Ascending aorta (tissue), 2 donors: ENCODE measurements at regions not wholly inside any gene's neighbourhood (a gene's known extent, or its start where the extent isn't known, plus 50 kb on each side); places are given as distances from the start of the nearest gene placed in this dataset.

ENCODE experiments used
- DNase-seq, 2 donors: peaks; one replicate each; pipeline ENCODE4 v3.0.0-alpha.2; 2019; ENCODE audit warnings: low spot score in 2 of 2
- H3K27ac ChIP-seq, 2 donors: fragments of 200-600 bp; sonication (generic); one replicate each; pipeline ENCODE4 v1.5.1; 2016 to 2017; ENCODE audit warnings: mild to moderate bottlenecking in 1 of 2
- H3K27me3 ChIP-seq: fragments of 200-600 bp; sonication (generic); one replicate; pipeline ENCODE4 v1.5.1; 2017
- H3K36me3 ChIP-seq, 2 donors: fragments of 200-600 bp; sonication (generic); one replicate each; pipeline ENCODE4 v1.5.1; 2016
- H3K4me1 ChIP-seq, 2 donors: fragments of 200-600 bp; sonication (generic); one replicate each; pipeline ENCODE4 v1.5.1; 2016 to 2017; ENCODE audit warnings: mild to moderate bottlenecking in 1 of 2
- H3K4me3 ChIP-seq, 2 donors: fragments of 200-600 bp; sonication (generic); one replicate each; pipeline ENCODE4 v1.5.1; 2016 to 2017; ENCODE audit warnings: mild to moderate bottlenecking in 1 of 2
- H3K9me3 ChIP-seq, 2 donors: fragments of 200-600 bp; sonication (generic); one replicate each; pipeline ENCODE4 v1.5.1; 2016
- intact Hi-C: fragments of 100-400 bp; cut with DNase I; formaldehyde crosslinking; loops from one replicate; pipeline ENCODE4 v1.15.1; 2023
- TF ChIP-seq, protein P1 (sequence below), 3 experiments: fragments of 200-600 bp in 2 of 3; fragments of 450-650 bp in 1 of 3; sonication (generic) in 2 of 3; IDR thresholded peaks; one replicate each; pipeline ENCODE4 v1.5.1; 2016 to 2019; ENCODE audit warnings: antibody characterized with exemption in 3 of 3, mild to moderate bottlenecking in 1 of 3, moderate library complexity in 1 of 3

DNA sequence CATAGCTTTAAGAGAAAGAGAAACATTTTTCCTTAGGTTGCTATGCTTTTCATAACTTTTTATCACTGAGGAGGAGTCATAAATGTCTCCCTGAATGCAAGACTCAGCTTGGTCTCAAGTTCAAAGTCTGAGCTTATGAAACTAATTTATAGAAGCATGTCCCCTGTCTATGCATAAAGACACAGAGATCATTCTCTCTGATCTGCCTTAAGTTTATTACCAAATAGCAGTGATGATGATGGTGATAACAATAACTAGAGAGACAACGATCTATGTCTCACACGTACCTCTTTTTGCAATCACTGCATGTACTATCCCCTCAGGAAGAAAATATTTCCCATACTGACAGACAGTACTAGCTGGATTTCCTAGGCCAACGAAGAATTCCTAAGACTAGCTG lies 266.4 kb upstream of the G2E3 start:
- TF ChIP-seq, protein P1, sequence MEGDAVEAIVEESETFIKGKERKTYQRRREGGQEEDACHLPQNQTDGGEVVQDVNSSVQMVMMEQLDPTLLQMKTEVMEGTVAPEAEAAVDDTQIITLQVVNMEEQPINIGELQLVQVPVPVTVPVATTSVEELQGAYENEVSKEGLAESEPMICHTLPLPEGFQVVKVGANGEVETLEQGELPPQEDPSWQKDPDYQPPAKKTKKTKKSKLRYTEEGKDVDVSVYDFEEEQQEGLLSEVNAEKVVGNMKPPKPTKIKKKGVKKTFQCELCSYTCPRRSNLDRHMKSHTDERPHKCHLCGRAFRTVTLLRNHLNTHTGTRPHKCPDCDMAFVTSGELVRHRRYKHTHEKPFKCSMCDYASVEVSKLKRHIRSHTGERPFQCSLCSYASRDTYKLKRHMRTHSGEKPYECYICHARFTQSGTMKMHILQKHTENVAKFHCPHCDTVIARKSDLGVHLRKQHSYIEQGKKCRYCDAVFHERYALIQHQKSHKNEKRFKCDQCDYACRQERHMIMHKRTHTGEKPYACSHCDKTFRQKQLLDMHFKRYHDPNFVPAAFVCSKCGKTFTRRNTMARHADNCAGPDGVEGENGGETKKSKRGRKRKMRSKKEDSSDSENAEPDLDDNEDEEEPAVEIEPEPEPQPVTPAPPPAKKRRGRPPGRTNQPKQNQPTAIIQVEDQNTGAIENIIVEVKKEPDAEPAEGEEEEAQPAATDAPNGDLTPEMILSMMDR (IDR thresholded peaks at IDR 0.05) = no peak
- Histone ChIP-seq H3K27ac (no peak overlapping the region), H3K4me1 (no peaks in the 10 kb centered on the region), H3K9me3 (no peaks in the 10 kb centered on the region), H3K4me3 (no peak overlapping the region), H3K27me3 (no peaks in the 10 kb centered on the region), H3K36me3 (no peaks in the 10 kb centered on the region)
- intact Hi-C loops = no loop called here
- no peak for DNase-seq

DNA sequence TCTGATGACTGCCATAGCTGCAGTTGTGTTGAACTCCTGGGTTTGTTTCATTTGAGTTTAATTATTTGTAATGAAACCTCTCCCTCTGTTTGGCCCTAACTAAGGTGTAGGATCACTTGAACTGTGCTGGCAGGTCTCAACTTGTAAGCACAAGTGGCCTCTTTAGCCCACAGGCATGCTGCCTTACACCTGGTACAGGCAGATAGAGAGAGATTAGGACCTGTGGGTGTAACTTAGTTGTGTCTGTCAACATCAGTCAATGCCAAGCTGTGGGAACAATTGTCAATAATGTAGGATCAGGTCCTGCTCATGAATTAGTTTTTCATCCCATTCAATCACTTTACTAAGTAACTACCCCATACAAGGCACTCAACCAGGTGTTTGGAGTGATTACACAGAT lies 263.0 kb upstream of the G2E3 start:
- TF ChIP-seq, protein P1 (IDR thresholded peaks at IDR 0.05) = no peak
- Histone ChIP-seq H3K27me3 (no peaks in the 10 kb centered on the region), H3K27ac (no peak overlapping the region), H3K9me3 (no peaks in the 10 kb centered on the region), H3K4me1 (no peaks in the 10 kb centered on the region), H3K36me3 (no peaks in the 10 kb centered on the region), H3K4me3 (no peak overlapping the region)
- intact Hi-C loops = no loop called here
- no peak for DNase-seq

DNA sequence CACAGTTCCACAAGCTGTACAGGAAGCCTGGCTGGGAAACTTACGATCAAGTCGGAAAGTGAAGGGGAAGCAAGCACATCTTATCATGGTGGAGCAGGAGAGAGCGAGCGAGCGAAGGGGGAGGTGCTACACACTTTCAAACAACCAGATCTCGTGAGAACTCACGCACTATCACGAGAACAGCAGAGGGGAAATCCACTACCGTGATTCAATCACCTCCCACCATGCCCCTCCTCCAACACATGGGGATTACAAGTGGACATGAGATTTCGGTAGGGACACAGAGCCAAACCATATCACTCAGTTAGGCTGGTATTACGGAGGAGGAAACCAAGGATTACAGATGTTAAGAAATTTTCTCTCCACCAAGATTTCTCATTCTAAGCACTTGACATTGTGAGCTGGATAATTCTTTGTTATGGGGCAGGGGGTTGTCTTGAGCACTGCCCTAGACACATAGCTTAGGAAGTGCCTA lies 262.0 kb upstream of the G2E3 start:
- Histone ChIP-seq H3K4me3 (no peak overlapping the region), H3K4me1 (no peaks in the 10 kb centered on the region), H3K9me3 (no peaks in the 10 kb centered on the region), H3K27me3 (no peaks in the 10 kb centered on the region), H3K27ac (no peak overlapping the region), H3K36me3 (no peaks in the 10 kb centered on the region)
- intact Hi-C loops = no loop called here
- DNase-seq = no peak
- TF ChIP-seq, protein P1 (IDR thresholded peaks at IDR 0.05) = no peak

GRCh38 chr14:30297876-30298795 lies 260.8 kb upstream of the G2E3 start:
- no peaks in the 10 kb centered on the region for H3K4me1 ChIP-seq
- H3K27ac ChIP-seq = no peak overlapping the region
- no peaks in the 10 kb centered on the region for H3K9me3 ChIP-seq
- H3K36me3 ChIP-seq = no peaks in the 10 kb centered on the region
- DNase-seq = no peak
- H3K4me3 ChIP-seq = no peak overlapping the region
- no peaks in the 10 kb centered on the region for H3K27me3 ChIP-seq
- intact Hi-C loops = no loop called here
- TF ChIP-seq, protein P1 (IDR thresholded peaks at IDR 0.05) = no peak

DNA sequence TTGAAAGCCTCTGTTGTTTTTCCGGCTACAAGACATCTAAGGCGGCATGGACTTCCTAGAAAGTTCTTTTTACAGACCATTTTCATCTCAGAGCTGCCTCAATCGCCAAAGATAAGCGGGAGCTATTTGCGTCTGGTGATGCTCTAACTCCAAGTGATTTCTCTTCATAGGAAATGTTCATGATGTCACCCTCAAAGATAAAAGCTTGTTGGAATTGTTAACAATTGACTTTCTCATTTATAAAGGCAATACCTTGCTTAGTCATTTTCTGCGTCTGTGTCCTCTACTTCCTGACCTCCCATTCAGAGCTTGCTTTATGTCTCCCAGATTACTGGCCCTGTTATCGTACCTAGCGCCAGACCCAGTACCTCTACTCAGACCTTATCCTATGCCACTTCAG lies 259.0 kb upstream of the G2E3 start:
- Histone ChIP-seq H3K27me3 (no peaks in the 10 kb centered on the region), H3K4me3 (no peak overlapping the region), H3K9me3 (no peaks in the 10 kb centered on the region), H3K36me3 (no peaks in the 10 kb centered on the region), H3K27ac (no peak overlapping the region), H3K4me1 (no peaks in the 10 kb centered on the region)
- TF ChIP-seq, protein P1 (IDR thresholded peaks at IDR 0.05) = no peak
- DNase-seq = no peak
- intact Hi-C loops = no loop called here
